ENCODE measurements at regions not wholly inside any gene's neighbourhood (a gene's known extent, or its start where the extent isn't known, plus 50 kb on each side); places are given as distances from the start of the nearest gene placed in this dataset.
"Not testable (repeated sequence)": the region's sequence is repeated elsewhere in the genome, so short reads cannot be mapped to it uniquely, and the experiment has no call there.

- DNase-seq: no peak
These were observed 1996.2 kb upstream of the FLRT2 start for GRCh38 chr14:83533734-83534133.

GRCh38 chr14:83534995-83535394 is 1994.9 kb upstream of the FLRT2 start:
- no peak for DNase-seq

GRCh38 chr14:83535444-83535843 is 1994.5 kb upstream of the FLRT2 start:
- no peak for DNase-seq

GRCh38 chr14:83541147-83541546 is 1988.8 kb upstream of the FLRT2 start:
- DNase-seq: no peak

- no peak for DNase-seq
These were observed 1981.7 kb upstream of the FLRT2 start for GRCh38 chr14:83548061-83548839.

- no peak for DNase-seq
These were observed 1973.9 kb upstream of the FLRT2 start for GRCh38 chr14:83556065-83556464.

- peak in 1 of 2 experiments; percentile 55 for DNase-seq
These were observed 1973.0 kb upstream of the FLRT2 start for GRCh38 chr14:83556746-83557453.

- no peak for DNase-seq
These were observed 1971.0 kb upstream of the FLRT2 start for GRCh38 chr14:83558946-83559345.

- DNase-seq: no peak
These were observed 1970.2 kb upstream of the FLRT2 start for GRCh38 chr14:83559721-83560120.

GRCh38 chr14:83561261-83561660 is 1968.7 kb upstream of the FLRT2 start:
- DNase-seq: no peak

- DNase-seq: no peak
These were observed 1963.4 kb upstream of the FLRT2 start for GRCh38 chr14:83566567-83566966.

GRCh38 chr14:83568141-83568540 is 1961.8 kb upstream of the FLRT2 start:
- DNase-seq: no peak

- DNase-seq: no peak
These were observed 1954.6 kb upstream of the FLRT2 start for GRCh38 chr14:83575301-83575700.

GRCh38 chr14:83583201-83583600 is 1946.7 kb upstream of the FLRT2 start:
- no peak for DNase-seq

- DNase-seq: no peak
These were observed 1935.1 kb upstream of the FLRT2 start for GRCh38 chr14:83594874-83595273.

GRCh38 chr14:83607682-83608081 is 1922.3 kb upstream of the FLRT2 start:
- no peak for DNase-seq

- DNase-seq: no peak
These were observed 1918.5 kb upstream of the FLRT2 start for GRCh38 chr14:83611491-83611890.

- no peak for DNase-seq
These were observed 1918.0 kb upstream of the FLRT2 start for GRCh38 chr14:83611906-83612390.

- no peak for DNase-seq
These were observed 1915.0 kb upstream of the FLRT2 start for GRCh38 chr14:83614956-83615355.

- DNase-seq: no peak
These were observed 1905.4 kb upstream of the FLRT2 start for GRCh38 chr14:83624541-83624940.

GRCh38 chr14:83632375-83632774 is 1897.6 kb upstream of the FLRT2 start:
- DNase-seq: no peak

GRCh38 chr14:83638748-83639504 is 1891.0 kb upstream of the FLRT2 start:
- no peak for DNase-seq

GRCh38 chr14:83639505-83639875 is 1890.5 kb upstream of the FLRT2 start:
- DNase-seq: not testable (repeated sequence)

- no peak for DNase-seq
These were observed 1883.7 kb upstream of the FLRT2 start for GRCh38 chr14:83646228-83646627.

Measured in SW 1271 (cell line).